DMS153 (cell line): ENCODE measurements at regions not wholly inside any gene's neighbourhood (a gene's known extent, or its start where the extent isn't known, plus 50 kb on each side); places are given as distances from the start of the nearest gene placed in this dataset.

ENCODE experiments used
- DNase-seq: peaks from one replicate; lab custom pipeline; 2025; lab: John Stamatoyannopoulos, UW

- DNase-seq = no peak
Observed at GRCh38 chr12:115857923-115858322, 419.6 kb downstream of the MED13L start.

- DNase-seq = no peak
Observed at GRCh38 chr12:115857160-115857920, 420.2 kb downstream of the MED13L start.

DNA sequence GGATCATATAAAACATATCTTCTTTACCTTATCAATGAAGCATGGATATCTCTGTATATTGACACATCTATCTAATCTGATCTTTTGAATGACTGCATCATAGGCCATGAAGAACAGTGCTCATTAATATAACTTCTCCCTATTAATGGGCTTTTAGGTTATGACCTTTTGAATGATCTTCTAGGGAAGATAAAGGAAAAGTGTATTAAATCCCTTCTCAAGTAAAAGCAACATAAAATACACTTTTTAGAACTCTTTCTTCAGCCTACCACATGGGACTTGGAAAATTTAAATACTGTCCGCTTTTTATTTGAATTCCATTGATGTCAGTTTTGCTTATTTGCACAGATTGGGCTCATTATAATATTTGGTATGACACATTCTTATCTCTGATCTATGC lies 425.4 kb downstream of the MED13L start:
- no peak for DNase-seq

- DNase-seq = no peak
Observed at GRCh38 chr12:115850957-115851356, 426.5 kb downstream of the MED13L start.

DNA sequence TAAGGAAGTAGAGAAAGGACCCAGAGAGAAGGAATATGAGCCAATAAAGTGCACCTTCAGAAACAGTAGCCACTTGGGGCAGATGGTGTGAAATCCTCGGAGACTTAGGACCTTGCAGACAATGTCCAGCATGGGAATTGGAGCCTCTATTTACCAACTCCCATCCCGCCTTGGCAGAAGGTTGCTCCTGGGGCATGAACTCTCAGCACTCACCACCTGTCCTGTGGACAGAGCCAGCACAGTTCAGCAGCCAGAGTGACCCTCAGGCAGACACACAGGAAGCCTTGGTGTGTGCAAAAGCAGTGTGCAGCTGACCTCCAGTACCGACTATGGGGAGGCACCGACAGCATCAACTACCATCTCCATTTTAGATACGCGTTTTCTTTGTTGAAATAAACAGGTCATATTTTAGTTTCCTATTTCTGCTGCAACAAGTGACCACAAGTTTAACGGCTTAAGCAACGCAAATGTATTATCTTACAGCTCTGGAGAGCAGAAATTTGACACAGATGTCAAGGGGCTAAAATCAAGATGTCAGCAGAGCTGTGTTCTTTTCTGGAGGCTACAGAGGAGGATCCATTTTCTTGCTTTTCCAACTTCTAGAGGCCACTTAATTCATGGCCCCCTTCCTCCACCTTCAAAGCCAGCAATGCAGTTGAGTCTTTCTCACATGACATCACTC lies 428.1 kb downstream of the MED13L start:
- DNase-seq = no peak

DNA sequence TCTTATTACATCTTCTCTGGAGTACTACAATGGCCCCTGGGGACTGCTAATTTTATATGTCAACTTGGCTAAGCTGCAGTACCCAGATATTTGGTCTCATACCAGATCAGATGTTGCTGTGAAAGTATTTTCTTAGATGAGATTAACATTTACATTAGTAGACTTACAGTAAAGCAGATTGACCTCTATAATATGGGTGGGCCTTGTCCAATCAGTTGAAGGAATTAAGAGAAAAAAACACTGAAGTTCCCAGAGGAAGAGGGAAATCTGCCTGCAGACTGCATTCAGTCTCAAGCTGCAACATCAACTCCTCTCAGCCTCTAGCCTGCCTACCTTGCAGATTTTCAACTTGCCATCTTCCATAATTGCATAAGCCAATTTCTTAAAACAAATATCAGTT lies 430.1 kb downstream of the MED13L start:
- no peak for DNase-seq

- no peak for DNase-seq
Observed at GRCh38 chr12:115846516-115846915, 431.0 kb downstream of the MED13L start.

DNA sequence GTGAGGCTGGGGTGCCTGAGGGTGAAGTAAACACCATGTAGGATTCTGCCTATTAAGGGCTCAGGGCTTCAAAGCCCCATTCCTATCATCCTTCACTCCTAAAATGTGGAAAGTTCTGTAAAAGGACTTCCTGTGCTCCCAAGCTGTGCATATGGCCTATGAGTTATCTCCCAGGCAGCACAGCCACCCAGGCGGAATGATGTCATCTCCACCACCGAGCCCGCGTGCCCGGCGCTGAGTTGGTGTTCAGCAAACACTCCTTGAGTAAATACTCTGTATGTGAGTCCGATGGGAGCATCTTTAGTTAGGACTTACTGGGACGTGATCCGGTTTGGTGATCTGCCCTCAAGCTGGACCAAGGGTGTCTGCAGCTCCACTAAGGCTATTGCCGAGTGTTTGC lies 437.3 kb downstream of the MED13L start:
- peak; percentile 36 for DNase-seq

DNA sequence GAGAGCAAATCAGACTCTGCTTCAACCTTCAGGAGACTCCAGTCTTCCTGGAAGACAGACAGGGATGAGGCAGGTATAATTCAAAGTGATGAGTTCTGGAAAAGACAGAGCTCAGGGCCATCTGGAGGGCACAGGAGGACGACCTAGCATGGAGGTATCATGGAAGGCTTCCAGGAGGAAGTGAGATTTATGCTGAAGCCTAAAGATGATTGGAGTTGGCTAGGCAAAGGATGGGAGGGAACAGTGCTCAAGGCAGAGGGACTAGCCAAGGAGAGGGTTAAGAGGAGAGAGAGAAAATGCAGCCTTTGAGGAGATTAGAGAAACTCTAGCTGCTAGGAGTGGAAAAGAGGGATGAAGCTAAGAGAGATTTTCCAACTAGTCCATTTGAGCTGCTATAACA lies 438.5 kb downstream of the MED13L start:
- no peak for DNase-seq

DNA sequence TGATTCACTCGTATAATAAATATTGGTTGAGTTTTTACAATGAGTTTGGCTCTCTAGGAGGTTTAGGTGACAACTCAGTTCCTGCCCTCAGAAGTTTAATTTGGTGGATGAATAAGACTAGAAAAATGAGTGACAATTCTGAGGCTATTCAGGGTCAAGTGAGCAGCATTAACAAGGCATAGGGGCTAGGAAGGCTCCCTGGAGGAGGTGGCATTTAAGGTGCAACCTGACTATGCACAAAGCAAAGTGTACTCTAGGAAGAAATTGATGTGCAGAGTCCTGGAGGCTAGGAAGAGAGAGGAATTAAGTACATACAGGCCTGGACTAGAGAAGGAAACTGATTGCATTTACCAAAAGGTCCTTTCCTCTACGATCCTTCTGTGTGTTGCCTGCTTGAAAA lies 440.3 kb downstream of the MED13L start:
- DNase-seq = no peak

- DNase-seq = no peak
Observed at GRCh38 chr12:115835445-115835844, 442.0 kb downstream of the MED13L start.

DNA sequence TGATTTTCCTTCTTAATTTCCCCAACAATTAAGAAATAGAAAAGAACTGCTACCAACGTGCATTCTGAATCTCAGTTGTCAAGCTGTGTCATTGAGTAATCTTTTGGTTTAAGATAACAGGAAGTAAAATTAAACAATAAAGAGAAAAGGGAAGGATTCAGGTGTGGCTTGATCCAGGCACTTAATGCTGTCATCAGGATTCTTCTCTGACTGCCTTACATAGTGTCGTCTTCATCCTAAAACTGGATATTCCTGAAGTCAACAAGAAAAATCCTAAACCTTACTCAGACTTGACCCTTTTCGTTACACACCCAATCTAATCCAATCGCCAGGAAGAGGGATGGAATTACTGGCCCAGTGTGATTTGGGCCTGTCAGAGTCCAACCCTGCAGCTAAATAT lies 443.8 kb downstream of the MED13L start:
- DNase-seq = no peak

- no peak for DNase-seq
Observed at GRCh38 chr12:115830633-115831032, 446.9 kb downstream of the MED13L start.

GRCh38 chr12:115830070-115830469 lies 447.4 kb downstream of the MED13L start:
- DNase-seq = no peak

GRCh38 chr12:115828168-115828567 lies 449.3 kb downstream of the MED13L start:
- no peak for DNase-seq

DNA sequence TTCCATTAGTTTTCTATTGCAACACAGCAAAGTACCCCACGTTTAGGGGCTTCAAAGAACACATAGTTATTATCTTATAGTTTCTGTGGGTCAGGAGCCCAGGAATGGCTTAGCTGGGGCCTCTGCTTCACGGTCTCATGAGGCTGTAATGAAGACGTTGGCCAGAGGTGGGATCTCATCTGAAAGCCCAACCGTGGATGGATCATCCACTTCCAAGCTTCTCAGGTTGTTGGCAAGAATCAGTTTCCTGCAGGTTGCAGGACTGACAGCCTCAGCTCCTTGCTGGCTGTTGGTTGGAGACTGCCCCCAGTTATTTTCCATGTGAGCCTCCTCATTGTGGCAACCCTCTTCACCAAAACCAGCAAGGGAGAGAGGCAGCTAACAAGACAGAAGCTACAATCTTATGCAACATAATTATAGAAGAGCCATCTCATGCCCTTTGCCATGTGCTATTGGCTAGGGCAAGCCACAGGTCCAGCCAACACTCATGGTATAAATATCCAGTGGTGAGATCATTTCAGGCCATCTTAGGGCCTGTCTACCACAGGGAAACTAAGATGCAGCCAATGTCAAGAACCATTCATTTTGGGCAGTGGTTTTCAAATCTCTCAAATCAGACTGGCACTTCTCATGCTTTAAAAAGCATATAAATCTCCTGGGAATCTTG lies 452.4 kb downstream of the MED13L start:
- no peak for DNase-seq

DNA sequence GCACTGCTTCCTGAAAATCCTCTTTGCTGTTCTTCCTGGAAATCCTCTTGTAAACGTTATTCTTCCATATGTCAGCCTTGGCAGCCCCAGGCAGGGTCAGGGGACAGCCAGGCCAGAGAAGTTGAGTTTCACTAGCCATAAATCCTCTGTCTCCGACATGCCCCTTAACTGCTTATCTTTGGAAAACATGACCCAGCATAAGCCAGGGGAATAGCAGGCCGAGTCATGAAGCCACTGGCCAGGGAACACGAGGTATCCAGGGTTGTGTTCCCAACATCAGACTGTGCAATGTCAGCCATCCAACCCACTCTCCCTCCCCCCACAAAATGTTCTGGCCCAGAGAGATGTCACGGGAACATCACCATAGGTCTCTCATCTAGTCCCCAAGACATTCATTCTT lies 453.9 kb downstream of the MED13L start:
- DNase-seq = no peak

- no peak for DNase-seq
Observed at GRCh38 chr12:115820656-115821055, 456.8 kb downstream of the MED13L start.

GRCh38 chr12:115818973-115819372 lies 458.5 kb downstream of the MED13L start:
- no peak for DNase-seq

DNA sequence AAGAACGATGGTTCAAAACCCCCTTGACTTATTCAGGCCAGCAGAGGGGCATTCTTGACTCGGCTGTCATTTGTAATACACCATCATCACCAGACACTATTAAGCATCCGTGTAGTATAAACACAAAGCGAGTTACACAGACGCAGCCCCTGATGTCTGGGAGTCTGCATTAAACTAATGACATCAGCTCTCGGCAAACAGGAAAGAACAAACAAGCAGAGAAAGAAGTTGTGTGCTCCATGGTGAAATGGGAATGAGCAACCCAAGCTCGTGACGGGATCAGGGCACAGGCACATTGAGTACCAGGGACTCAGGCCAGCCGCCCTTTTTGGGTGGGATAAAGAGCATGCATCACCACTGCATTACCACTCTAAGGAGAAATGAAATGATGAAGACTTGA lies 460.1 kb downstream of the MED13L start:
- DNase-seq = peak; percentile 84

GRCh38 chr12:115815924-115816323 lies 461.6 kb downstream of the MED13L start:
- no peak for DNase-seq

DNA sequence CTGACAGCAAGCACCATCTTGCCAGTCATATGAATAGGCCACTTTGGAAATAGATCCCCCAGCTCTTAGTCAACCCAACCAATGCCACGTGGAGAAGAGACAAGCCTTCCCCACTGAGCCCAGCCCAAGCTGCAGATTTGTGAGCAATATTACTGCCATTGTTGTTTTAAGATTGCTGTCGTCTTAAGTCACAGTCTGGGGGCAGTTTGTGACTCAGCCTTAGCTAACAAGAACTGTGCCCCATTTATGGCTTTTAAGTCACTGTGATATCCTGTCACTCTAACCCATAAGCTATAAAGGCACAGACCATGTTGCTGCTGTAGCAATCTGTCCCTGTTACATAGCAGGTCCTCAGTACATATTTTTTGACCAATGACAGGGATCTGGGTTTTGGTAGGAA lies 464.2 kb downstream of the MED13L start:
- no peak for DNase-seq

DNA sequence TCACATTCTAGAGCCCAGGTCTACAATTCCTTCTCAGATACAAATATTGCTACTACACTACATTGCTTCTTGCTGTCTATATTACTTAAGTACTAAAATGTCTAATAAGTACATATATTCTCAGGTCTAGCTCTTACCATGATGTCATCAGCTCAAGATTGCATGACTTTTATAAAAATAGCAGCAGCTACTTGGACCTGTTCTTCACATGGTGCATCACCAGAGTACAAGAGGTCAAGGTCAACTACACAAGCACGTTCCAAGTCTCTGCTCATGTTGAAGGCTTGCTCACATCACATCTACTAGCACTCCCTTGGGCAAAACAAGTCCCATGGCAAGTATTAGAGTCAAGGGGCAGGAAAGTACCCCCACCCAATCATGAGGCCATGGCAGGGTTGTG lies 465.6 kb downstream of the MED13L start:
- no peak for DNase-seq
